MG63 (cell line): ENCODE measurements at regions not wholly inside any gene's neighbourhood (a gene's known extent, or its start where the extent isn't known, plus 50 kb on each side); places are given as distances from the start of the nearest gene placed in this dataset.

Experiments used
- DNase-seq: peaks from one replicate; pipeline ENCODE4 v3.0.0-alpha.2; 2020
- H3K27me3 ChIP-seq: fragments of 250-450 bp; sonication (Bioruptor Pico); 2 replicates; pipeline ENCODE4 v1.5.1; 2020; ENCODE audit warnings: mild to moderate bottlenecking, moderate library complexity
- H3K36me3 ChIP-seq: fragments of 250-450 bp; sonication (Bioruptor Pico); 2 replicates; pipeline ENCODE4 v1.5.1; 2020; ENCODE audit warnings: mild to moderate bottlenecking, moderate library complexity
- H3K4me3 ChIP-seq: fragments of 250-450 bp; sonication (Bioruptor Pico); 2 replicates; pipeline ENCODE4 v1.5.1; 2020; ENCODE audit warnings: mild to moderate bottlenecking, moderate library complexity
- H3K9me3 ChIP-seq: fragments of 250-450 bp; sonication (Bioruptor Pico); 2 replicates; pipeline ENCODE4 v1.5.1; 2020; ENCODE audit warnings: mild to moderate bottlenecking, moderate library complexity

GRCh38 chr13:68522184-68522583, 1292.0 kb upstream of the PCDH9 start:
- H3K4me3 ChIP-seq = no peak overlapping the region
- H3K9me3 ChIP-seq = no peaks in the 10 kb centered on the region
- H3K36me3 ChIP-seq = no peaks in the 10 kb centered on the region
- no peaks in the 10 kb centered on the region for H3K27me3 ChIP-seq
- DNase-seq = no peak

GRCh38 chr13:68509734-68510621, 1279.8 kb upstream of the PCDH9 start:
- DNase-seq = no peak
- no peaks in the 10 kb centered on the region for H3K9me3 ChIP-seq

GRCh38 chr13:68506888-68507551, 1276.9 kb upstream of the PCDH9 start:
- Histone ChIP-seq H3K4me3 (no peak overlapping the region), H3K27me3 (no peaks in the 10 kb centered on the region), H3K36me3 (no peaks in the 10 kb centered on the region), H3K9me3 (no peaks in the 10 kb centered on the region)
- no peak for DNase-seq

More at GRCh38 chr13:68509734-68510621, 1279.8 kb upstream of the PCDH9 start:
- no peaks in the 10 kb centered on the region for H3K27me3 ChIP-seq
- no peaks in the 10 kb centered on the region for H3K36me3 ChIP-seq
- H3K4me3 ChIP-seq = no peak overlapping the region

- Histone ChIP-seq H3K9me3 (no peaks in the 10 kb centered on the region), H3K4me3 (no peak overlapping the region), H3K27me3 (no peaks in the 10 kb centered on the region), H3K36me3 (no peaks in the 10 kb centered on the region)
- no peak for DNase-seq
Observed at GRCh38 chr13:68490594-68490993, 1260.5 kb upstream of the PCDH9 start.

- no peak for DNase-seq
- Histone ChIP-seq H3K27me3 (no peaks in the 10 kb centered on the region), H3K36me3 (no peaks in the 10 kb centered on the region), H3K4me3 (no peak overlapping the region), H3K9me3 (no peaks in the 10 kb centered on the region)
Observed at GRCh38 chr13:68481130-68481529, 1251.0 kb upstream of the PCDH9 start.

GRCh38 chr13:68473834-68474326, 1243.7 kb upstream of the PCDH9 start:
- no peaks in the 10 kb centered on the region for H3K36me3 ChIP-seq
- no peaks in the 10 kb centered on the region for H3K27me3 ChIP-seq
- no peak overlapping the region for H3K4me3 ChIP-seq
- DNase-seq = no peak
- H3K9me3 ChIP-seq = no peaks in the 10 kb centered on the region

- DNase-seq = no peak
- no peak overlapping the region for H3K4me3 ChIP-seq
- no peaks in the 10 kb centered on the region for H3K36me3 ChIP-seq
- H3K27me3 ChIP-seq = no peaks in the 10 kb centered on the region
- no peaks in the 10 kb centered on the region for H3K9me3 ChIP-seq
Observed at GRCh38 chr13:68467160-68467559, 1237.0 kb upstream of the PCDH9 start.

GRCh38 chr13:68440874-68441273, 1210.7 kb upstream of the PCDH9 start:
- no peaks in the 10 kb centered on the region for H3K9me3 ChIP-seq

GRCh38 chr13:68439817-68440216, 1209.7 kb upstream of the PCDH9 start:
- no peaks in the 10 kb centered on the region for H3K9me3 ChIP-seq
- no peak overlapping the region for H3K4me3 ChIP-seq
- no peaks in the 10 kb centered on the region for H3K27me3 ChIP-seq
- H3K36me3 ChIP-seq = no peaks in the 10 kb centered on the region
- no peak for DNase-seq

More at GRCh38 chr13:68440874-68441273, 1210.7 kb upstream of the PCDH9 start:
- Histone ChIP-seq H3K27me3 (no peaks in the 10 kb centered on the region), H3K36me3 (no peaks in the 10 kb centered on the region), H3K4me3 (no peak overlapping the region)
- no peak for DNase-seq

- no peak overlapping the region for H3K4me3 ChIP-seq
- H3K27me3 ChIP-seq = no peaks in the 10 kb centered on the region
- DNase-seq = no peak
- no peaks in the 10 kb centered on the region for H3K36me3 ChIP-seq
- no peaks in the 10 kb centered on the region for H3K9me3 ChIP-seq
Observed at GRCh38 chr13:68428292-68428691, 1198.2 kb upstream of the PCDH9 start.

- Histone ChIP-seq H3K4me3 (no peak overlapping the region), H3K36me3 (no peaks in the 10 kb centered on the region), H3K9me3 (no peaks in the 10 kb centered on the region), H3K27me3 (no peaks in the 10 kb centered on the region)
- DNase-seq = no peak
Observed at GRCh38 chr13:68417801-68418200, 1187.7 kb upstream of the PCDH9 start.

- H3K27me3 ChIP-seq = no peaks in the 10 kb centered on the region
- no peaks in the 10 kb centered on the region for H3K9me3 ChIP-seq
- DNase-seq = no peak
- no peak overlapping the region for H3K4me3 ChIP-seq
- no peaks in the 10 kb centered on the region for H3K36me3 ChIP-seq
Observed at GRCh38 chr13:68410007-68410406, 1179.9 kb upstream of the PCDH9 start.

- H3K4me3 ChIP-seq = no peak overlapping the region
- H3K27me3 ChIP-seq = no peaks in the 10 kb centered on the region
- no peaks in the 10 kb centered on the region for H3K36me3 ChIP-seq
- no peaks in the 10 kb centered on the region for H3K9me3 ChIP-seq
- no peak for DNase-seq
Observed at GRCh38 chr13:68390987-68391386, 1160.9 kb upstream of the PCDH9 start.

GRCh38 chr13:68386808-68387207, 1156.7 kb upstream of the PCDH9 start:
- H3K36me3 ChIP-seq = no peaks in the 10 kb centered on the region
- DNase-seq = no peak
- no peak overlapping the region for H3K4me3 ChIP-seq
- H3K9me3 ChIP-seq = no peaks in the 10 kb centered on the region
- no peaks in the 10 kb centered on the region for H3K27me3 ChIP-seq

GRCh38 chr13:68380041-68380973, 1150.2 kb upstream of the PCDH9 start:
- no peak overlapping the region for H3K4me3 ChIP-seq
- H3K9me3 ChIP-seq = no peaks in the 10 kb centered on the region
- no peaks in the 10 kb centered on the region for H3K36me3 ChIP-seq
- DNase-seq = no peak
- H3K27me3 ChIP-seq = no peaks in the 10 kb centered on the region; the same call in 1 of the 2 replicates

- Histone ChIP-seq H3K36me3 (no peaks in the 10 kb centered on the region), H3K27me3 (no peaks in the 10 kb centered on the region; the same call in 1 of the 2 replicates), H3K9me3 (no peaks in the 10 kb centered on the region), H3K4me3 (no peak overlapping the region)
- DNase-seq = no peak
Observed at GRCh38 chr13:68378294-68378693, 1148.2 kb upstream of the PCDH9 start.

GRCh38 chr13:68375004-68375403, 1144.9 kb upstream of the PCDH9 start:
- Histone ChIP-seq H3K36me3 (no peaks in the 10 kb centered on the region), H3K9me3 (no peaks in the 10 kb centered on the region), H3K27me3 (no peaks in the 10 kb centered on the region; the same call in 1 of the 2 replicates), H3K4me3 (no peak overlapping the region)
- DNase-seq = no peak
